ENCODE measurements at regions not wholly inside any gene's neighbourhood (a gene's known extent, or its start where the extent isn't known, plus 50 kb on each side); places are given as distances from the start of the nearest gene placed in this dataset.
A peak's percentile ranks its signal among the peaks of the same experiment; 100 is the strongest.
"Not testable (repeated sequence)": the region's sequence is repeated elsewhere in the genome, so short reads cannot be mapped to it uniquely, and the experiment has no call there.

DNA sequence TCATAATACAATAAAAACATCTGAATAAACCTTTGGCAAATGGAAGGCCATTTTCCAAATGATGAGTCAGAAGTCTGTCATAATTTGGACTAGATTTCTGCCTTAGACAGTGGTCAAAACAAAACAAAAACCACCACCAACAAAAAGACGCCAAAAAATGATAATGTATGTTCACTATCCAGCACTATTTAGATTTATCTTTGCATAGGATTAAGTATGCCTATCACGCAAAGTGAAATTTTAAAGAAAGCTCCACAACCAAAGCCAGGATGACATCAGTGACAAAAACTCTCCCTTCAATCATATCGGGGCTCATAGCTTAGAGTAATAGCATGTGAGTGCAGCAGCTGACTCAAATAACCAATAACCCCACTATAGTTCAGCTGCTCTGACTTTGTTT is 201.9 kb downstream of the MOXD1 start:
- peak; percentile 78 for DNase-seq (ENCODE audit: low read depth)

DNA sequence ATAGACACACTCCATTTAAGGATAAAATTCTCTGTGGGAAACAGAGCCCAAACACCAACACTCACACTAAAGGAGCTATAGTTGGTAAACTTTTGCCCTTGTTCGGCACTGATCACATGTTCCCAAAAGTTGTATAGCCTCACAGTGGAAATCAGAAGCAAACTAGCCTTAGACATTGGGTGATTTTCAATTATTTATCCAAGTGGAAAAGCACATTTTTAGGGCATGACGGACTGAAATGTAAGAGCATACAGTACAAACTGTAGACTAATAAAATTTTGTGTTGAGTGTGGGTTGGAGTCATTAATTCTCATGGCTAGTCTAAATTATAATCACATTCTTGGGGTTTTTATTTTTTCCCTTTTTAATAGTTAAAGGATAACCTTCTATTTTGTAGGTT is 202.4 kb downstream of the MOXD1 start:
- peak; percentile 72 for DNase-seq (ENCODE audit: low read depth)

DNA sequence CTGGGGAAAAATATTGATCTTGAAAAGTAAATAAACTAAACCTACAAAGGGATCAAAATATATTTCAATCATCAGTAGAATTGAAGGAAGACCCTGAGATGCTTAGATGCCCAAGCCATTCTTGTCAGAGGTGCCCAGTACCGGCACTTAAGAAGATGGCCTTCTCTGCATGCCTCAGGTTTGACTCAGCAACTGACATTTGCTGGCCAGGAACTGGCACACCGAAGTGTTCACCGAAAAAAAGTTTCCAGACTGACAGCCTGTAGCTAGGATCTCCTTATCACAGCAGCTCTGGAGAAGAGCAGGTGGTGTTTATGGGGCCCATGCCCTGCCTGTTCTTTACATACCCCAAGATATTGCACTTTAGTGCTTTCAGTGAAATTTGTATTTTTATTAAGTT is 203.2 kb downstream of the MOXD1 start:
- no peak for DNase-seq (ENCODE audit: low read depth)

DNA sequence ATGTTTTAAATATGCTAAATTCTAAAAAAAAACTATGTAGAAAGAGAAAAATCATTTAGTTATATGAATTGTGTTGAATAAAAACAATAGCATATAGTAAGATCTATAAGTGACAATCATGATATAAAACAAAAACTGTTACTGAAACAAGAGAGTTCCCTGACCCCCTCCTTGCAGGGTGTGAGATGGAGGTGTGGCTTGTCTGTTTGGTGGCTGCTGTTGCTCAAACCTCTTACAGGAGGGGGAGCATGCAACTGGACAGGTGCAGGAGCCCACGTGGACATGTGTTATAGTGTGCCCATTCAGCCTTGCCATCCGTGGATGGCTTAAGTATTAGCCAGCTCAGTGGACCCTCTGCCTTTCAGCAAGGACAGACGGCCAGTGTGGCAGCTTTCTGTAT is 206.7 kb downstream of the MOXD1 start:
- no peak for DNase-seq (ENCODE audit: low read depth)

DNA sequence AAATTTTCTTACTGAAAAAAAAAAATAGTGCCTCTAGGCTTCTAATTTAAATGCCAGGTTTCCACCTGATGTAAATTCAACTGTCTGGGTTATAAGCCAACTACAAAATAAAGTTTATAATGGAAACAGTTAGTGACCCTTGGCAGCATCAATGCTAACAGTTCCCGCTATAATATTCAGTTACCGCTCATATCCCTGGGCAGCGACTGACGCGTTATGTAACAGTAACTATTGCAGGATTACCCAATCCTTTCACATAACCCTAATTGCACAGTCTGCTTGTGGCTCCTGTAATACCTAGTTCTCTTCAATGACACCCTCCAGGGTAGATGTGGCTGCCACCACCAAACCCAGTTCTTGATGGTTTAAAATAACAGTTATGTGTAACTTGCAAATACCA is 208.6 kb downstream of the MOXD1 start:
- DNase-seq (ENCODE audit: low read depth), result no peak

GRCh38 chr6:132190815-132191175 is 210.5 kb downstream of the MOXD1 start:
- no peak for DNase-seq (ENCODE audit: low read depth)

DNA sequence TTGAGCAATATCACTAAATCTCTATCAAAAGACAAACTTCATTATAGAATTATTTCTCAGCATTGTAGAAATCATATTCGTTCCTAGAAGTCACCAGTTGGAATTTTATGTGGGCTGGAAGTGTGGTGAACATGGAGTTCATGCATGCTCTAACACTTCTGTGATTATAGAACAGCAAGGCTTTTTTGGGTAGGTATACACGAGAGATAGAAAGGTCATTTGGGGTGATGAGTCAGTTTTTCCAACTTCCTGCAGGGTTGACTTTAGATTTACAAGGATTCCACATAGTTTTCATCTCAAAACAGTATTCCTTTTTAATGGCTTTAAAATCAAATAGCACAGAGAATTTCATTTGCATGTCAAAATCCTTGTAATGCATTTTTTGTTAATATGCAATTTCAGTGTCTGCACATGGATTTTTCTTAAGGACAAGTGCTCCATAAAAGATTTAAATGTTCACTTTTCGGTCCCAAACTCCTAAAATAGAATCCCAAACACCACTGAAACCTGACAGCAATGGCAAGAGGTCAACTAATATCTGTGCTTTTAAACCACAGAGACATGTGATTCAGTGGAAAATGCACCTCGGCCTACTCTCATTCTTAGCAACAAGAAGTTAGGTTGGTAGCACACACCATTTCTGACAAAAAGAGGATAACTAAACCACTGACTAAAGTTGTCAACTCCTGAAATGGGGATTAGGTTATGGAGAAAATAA is 211.0 kb downstream of the MOXD1 start:
- no peak for DNase-seq (ENCODE audit: low read depth)

DNA sequence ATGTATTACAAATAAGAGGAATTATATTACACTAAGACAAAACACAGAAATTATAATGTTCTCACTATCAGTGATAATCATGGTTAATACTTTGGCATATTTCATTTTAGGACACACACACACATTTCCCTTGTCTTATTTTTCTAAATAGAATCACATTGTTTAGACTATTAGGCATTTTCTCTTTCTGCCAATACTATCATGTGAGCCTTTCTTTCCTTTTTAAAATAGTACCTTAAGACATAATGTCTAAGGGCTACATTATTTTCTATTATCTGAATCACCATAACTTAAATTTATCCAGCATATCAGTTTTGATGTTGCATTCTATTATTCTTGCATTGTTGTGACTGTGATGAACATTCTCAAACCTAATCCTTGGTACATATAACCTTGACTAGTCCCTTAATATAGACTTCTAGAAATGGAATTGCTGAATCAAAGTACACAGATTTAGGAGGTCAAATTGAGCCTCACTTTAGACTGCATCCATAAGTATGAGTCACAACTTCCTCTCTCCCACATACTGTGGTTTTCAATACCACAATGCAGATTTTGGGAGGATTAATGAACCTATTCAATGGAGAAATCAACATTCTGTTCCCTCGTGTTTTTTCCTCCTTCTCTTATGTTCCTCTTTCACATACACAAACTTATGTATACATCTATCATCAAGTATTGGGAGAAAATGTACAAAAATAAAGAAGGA is 212.6 kb downstream of the MOXD1 start:
- DNase-seq (ENCODE audit: low read depth), result no peak

- peak; percentile 56 for DNase-seq (ENCODE audit: low read depth)
These were observed 213.5 kb downstream of the MOXD1 start for GRCh38 chr6:132187816-132188215.

DNA sequence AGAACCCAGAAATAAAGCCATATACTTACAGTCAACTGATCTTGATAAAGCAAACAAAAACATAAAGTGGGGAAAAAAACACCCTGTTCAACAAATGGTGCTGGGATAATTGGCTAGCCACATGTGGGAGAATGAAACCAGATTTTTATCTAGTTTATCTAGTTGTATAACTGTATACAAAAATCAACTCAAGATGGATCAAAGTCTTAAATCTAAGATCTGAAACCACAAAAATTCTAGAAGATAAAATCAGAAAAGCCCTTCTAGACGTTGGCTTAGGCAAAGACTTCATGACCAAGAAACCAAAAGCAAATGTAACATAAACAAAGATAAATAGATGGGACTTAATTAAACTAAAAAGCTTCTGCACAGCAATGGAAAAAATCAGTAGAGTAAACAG is 216.3 kb downstream of the MOXD1 start:
- DNase-seq (ENCODE audit: low read depth), result not testable (repeated sequence)

DNA sequence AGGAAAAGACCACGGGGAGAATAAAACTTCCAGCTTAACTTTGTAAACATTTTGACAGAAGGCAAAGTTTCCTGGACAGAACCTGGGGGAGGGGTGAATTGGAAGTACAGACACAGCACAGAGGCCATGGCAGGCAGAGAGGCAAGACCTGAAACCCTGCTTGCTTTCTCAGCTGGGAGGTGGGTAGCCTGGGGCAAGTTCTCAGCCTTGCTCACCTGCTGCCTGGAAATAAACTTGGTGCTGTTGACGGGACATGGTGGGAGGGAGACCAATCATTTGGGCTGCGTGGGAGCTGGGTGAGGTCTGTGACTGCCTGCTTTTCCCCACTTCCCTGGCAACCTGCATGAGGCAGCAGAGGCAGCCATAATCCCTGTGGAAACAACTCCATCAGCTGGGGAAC is 221.3 kb downstream of the MOXD1 start:
- no peak for DNase-seq (ENCODE audit: low read depth)

DNA sequence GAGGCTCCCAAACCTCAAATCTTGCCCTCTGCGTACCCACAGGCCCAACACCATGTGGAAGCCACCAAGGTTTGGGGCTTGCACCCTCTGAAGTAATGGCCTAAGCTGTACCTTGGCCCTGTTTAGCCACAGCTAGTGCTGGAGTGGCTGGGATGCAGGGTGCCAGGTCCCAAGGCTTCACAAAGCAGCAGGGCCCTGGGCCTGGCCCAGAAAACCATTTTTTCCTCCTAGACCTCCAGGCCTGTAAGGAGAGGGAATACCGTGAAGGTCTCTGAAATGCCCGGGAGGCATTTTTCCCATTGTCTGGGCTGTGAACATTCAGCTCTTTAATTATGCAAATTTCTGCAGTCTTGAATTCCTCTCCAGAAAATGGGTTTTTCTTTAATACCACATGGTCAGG is 223.7 kb upstream of the CCN2 start:
- no peak for DNase-seq (ENCODE audit: low read depth)

- no peak for DNase-seq (ENCODE audit: low read depth)
These were observed 217.8 kb upstream of the CCN2 start for GRCh38 chr6:132168961-132169360.

- DNase-seq (ENCODE audit: low read depth), result no peak
These were observed 217.0 kb upstream of the CCN2 start for GRCh38 chr6:132167929-132168892.

- no peak for DNase-seq (ENCODE audit: low read depth)
These were observed 215.4 kb upstream of the CCN2 start for GRCh38 chr6:132166526-132167051.

- DNase-seq (ENCODE audit: low read depth), result no peak
These were observed 214.5 kb upstream of the CCN2 start for GRCh38 chr6:132165677-132166076.

- no peak for DNase-seq (ENCODE audit: low read depth)
These were observed 210.1 kb upstream of the CCN2 start for GRCh38 chr6:132161283-132161682.

- no peak for DNase-seq (ENCODE audit: low read depth)
These were observed 202.2 kb upstream of the CCN2 start for GRCh38 chr6:132153221-132153898.

DNA sequence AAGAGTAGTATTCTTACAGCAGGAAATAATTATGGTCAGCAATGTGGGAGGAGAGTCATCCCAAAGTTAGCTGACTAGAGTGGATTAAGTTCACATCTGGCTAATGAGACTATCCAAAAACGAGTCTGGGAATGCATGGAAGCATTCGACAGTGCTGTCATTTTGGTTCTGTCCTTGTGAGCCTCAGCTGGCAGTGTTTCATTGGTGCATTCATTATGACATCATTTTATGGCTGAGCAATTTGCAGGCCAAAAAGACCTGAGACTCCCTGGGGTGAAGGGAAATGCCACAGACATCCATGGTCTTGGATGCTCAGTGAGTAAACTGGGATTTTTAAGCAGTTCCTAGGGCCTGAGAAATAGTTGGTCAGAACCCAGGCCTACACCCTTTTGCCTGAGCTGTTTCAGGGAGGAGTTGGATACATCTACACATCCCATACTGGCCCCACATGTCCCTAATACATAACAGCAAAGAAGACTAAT is 196.4 kb upstream of the CCN2 start:
- peak; percentile 75 for DNase-seq (ENCODE audit: low read depth)

- DNase-seq (ENCODE audit: low read depth), result no peak
These were observed 193.3 kb upstream of the CCN2 start for GRCh38 chr6:132144456-132144855.

- no peak for DNase-seq (ENCODE audit: low read depth)
These were observed 192.1 kb upstream of the CCN2 start for GRCh38 chr6:132143258-132143657.

Measured in forelimb muscle (tissue), 1 donor.